Keratinocyte (primary cell): ENCODE measurements at regions not wholly inside any gene's neighbourhood (a gene's known extent, or its start where the extent isn't known, plus 50 kb on each side); places are given as distances from the start of the nearest gene placed in this dataset.

Experiments used
- EZH2 ChIP-seq: IDR thresholded peaks from one replicate; pipeline ENCODE4 v1.6.1; 2012; ENCODE audit warnings: inconsistent platforms, mild to moderate bottlenecking, low read length, moderate library complexity
- TF ChIP-seq, protein P1 (sequence below), 3 experiments: IDR thresholded peaks in 1 of 3; conservative IDR thresholded peaks in 1 of 3; optimal IDR thresholded peaks in 1 of 3; 2 replicates in 2 of 3; 3 replicates in 1 of 3; pipeline versions ENCODE3 to v1.5.1; 2011; ENCODE audit warnings: low read length in 3 of 3, mild to moderate bottlenecking in 3 of 3, moderate library complexity in 2 of 3, control low read depth in 1 of 3, inconsistent platforms in 1 of 3; ENCODE audit not compliant: insufficient read depth in 2 of 3; ENCODE audit errors: extremely low read depth in 1 of 3

DNA sequence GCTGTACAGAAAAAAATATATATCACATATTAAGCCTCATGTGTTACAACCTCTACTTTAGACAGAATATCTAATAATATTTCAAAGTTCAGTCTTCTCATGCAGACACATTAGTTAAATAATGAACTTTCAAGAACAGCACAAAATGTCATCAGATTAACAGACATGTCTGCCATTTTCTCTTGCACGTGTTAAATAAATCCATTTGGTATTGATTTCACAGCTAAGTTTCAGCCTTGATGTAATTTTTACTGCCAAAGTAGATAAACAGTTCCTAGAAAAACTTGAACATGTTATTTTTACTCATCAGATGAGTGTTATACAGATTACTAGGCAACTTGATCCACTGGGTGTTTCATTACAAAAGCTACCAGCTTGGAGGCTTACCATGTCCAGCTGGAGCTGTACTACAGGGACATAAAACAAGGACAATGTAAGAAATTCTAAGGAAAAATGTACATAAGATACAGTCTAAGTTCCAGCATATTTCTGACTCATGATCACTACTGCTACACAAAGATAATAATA lies 290.7 kb upstream of the DDX18 start:
- TF ChIP-seq, protein P1, sequence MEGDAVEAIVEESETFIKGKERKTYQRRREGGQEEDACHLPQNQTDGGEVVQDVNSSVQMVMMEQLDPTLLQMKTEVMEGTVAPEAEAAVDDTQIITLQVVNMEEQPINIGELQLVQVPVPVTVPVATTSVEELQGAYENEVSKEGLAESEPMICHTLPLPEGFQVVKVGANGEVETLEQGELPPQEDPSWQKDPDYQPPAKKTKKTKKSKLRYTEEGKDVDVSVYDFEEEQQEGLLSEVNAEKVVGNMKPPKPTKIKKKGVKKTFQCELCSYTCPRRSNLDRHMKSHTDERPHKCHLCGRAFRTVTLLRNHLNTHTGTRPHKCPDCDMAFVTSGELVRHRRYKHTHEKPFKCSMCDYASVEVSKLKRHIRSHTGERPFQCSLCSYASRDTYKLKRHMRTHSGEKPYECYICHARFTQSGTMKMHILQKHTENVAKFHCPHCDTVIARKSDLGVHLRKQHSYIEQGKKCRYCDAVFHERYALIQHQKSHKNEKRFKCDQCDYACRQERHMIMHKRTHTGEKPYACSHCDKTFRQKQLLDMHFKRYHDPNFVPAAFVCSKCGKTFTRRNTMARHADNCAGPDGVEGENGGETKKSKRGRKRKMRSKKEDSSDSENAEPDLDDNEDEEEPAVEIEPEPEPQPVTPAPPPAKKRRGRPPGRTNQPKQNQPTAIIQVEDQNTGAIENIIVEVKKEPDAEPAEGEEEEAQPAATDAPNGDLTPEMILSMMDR (optimal IDR thresholded peaks at IDR 0.05 in 1 of 3, IDR thresholded peaks at IDR 0.05 in 1 of 3, conservative IDR thresholded peaks at IDR 0.05 in 1 of 3; ENCODE audit: extremely low read depth in 1 of 3, insufficient read depth in 2 of 3, low read length in 3 of 3) = no peak
- TF ChIP-seq EZH2 = no peak
